HepG2 (cell line): ENCODE measurements at regions not wholly inside any gene's neighbourhood (a gene's known extent, or its start where the extent isn't known, plus 50 kb on each side); places are given as distances from the start of the nearest gene placed in this dataset.

ENCODE experiments used
- DPF2 ChIP-seq: sonication (generic); formaldehyde crosslinking; IDR thresholded peaks from 2 replicates; pipeline ENCODE4 v1.4.0; 2020; ENCODE audit warnings: mild to moderate bottlenecking, low read depth, missing genetic modification reagents, borderline replicate concordance
- KDM4B ChIP-seq: sonication (generic); formaldehyde crosslinking; IDR thresholded peaks from 2 replicates; pipeline ENCODE4 v1.4.0; 2020; ENCODE audit warnings: missing genetic modification reagents
- NAIF1 ChIP-seq: sonication (generic); formaldehyde crosslinking; IDR thresholded peaks from 2 replicates; pipeline ENCODE4 v1.5.0; 2020; ENCODE audit warnings: mild to moderate bottlenecking, missing genetic modification reagents, borderline replicate concordance
- POLR2AphosphoS5 ChIP-seq: IDR thresholded peaks from 2 replicates; pipeline ENCODE4 v1.6.1; 2012; ENCODE audit warnings: low read depth, low read length
- U2AF2 ChIP-seq: fragments of 200-400 bp; formaldehyde crosslinking; IDR thresholded peaks from 2 replicates; pipeline ENCODE4 v1.6.1; 2017; ENCODE audit warnings: low read depth, mild to moderate bottlenecking, low read length
- ZBTB4 ChIP-seq: sonication (generic); formaldehyde crosslinking; IDR thresholded peaks from 2 replicates; pipeline ENCODE4 v1.4.0; 2020; ENCODE audit warnings: missing genetic modification reagents, mild to moderate bottlenecking, borderline replicate concordance
- ZFP41 ChIP-seq: sonication (generic); formaldehyde crosslinking; IDR thresholded peaks from 2 replicates; pipeline ENCODE4 v1.4.0; 2020; ENCODE audit warnings: mild to moderate bottlenecking, missing genetic modification reagents, borderline replicate concordance
- ZNF234 ChIP-seq: sonication (generic); formaldehyde crosslinking; conservative IDR thresholded peaks from 2 replicates; pipeline ENCODE4 v1.5.1; 2020; ENCODE audit warnings: mild to moderate bottlenecking, missing genetic modification reagents
- ZNF552 ChIP-seq: sonication (generic); formaldehyde crosslinking; IDR thresholded peaks from 2 replicates; pipeline ENCODE4 v1.9.0; 2022; ENCODE audit warnings: missing genetic modification reagents, mild to moderate bottlenecking, borderline replicate concordance
- ZNF567 ChIP-seq: sonication (generic); formaldehyde crosslinking; IDR thresholded peaks from 2 replicates; pipeline ENCODE4 v1.8.1; 2023; ENCODE audit warnings: mild to moderate bottlenecking, missing genetic modification reagents, borderline replicate concordance
- ZNF766 ChIP-seq: sonication (generic); formaldehyde crosslinking; IDR thresholded peaks from 2 replicates; pipeline ENCODE4 v1.5.0; 2020; ENCODE audit warnings: missing genetic modification reagents, borderline replicate concordance
- ZNF781 ChIP-seq: sonication (generic); formaldehyde crosslinking; IDR thresholded peaks from 2 replicates; pipeline ENCODE4 v1.5.1; 2020; ENCODE audit warnings: borderline replicate concordance, mild to moderate bottlenecking, missing genetic modification reagents; ENCODE audit errors: not compliant biosample characterization
- ZSCAN21 ChIP-seq: sonication (generic); formaldehyde crosslinking; IDR thresholded peaks from 2 replicates; pipeline ENCODE4 v1.8.0; 2022; ENCODE audit warnings: mild to moderate bottlenecking, missing genetic modification reagents, moderate library complexity, borderline replicate concordance
- ZSCAN25 ChIP-seq: sonication (generic); formaldehyde crosslinking; IDR thresholded peaks from 2 replicates; pipeline ENCODE4 v1.8.0; 2022; ENCODE audit warnings: mild to moderate bottlenecking, missing genetic modification reagents

- no peak for TF ChIP-seq ZNF567 (CRISPR knock-in tag)
- no peak for TF ChIP-seq KDM4B
- TF ChIP-seq U2AF2 = no peak
- TF ChIP-seq ZFP41 (CRISPR knock-in tag) = no peak
- no peak for TF ChIP-seq ZNF766 (CRISPR knock-in tag)
- TF ChIP-seq POLR2AphosphoS5 = no peak
- no peak for TF ChIP-seq DPF2 (CRISPR knock-in tag)
- no peak for TF ChIP-seq ZNF781
- TF ChIP-seq ZSCAN21 (CRISPR knock-in tag) = no peak
- TF ChIP-seq ZBTB4 (CRISPR knock-in tag) = no peak
- TF ChIP-seq ZNF552 (CRISPR knock-in tag) = no peak
- no peak for TF ChIP-seq ZNF234
- no peak for TF ChIP-seq NAIF1 (CRISPR knock-in tag)
- no peak for TF ChIP-seq ZSCAN25 (CRISPR knock-in tag)
These were observed 175.6 kb upstream of the NREP start (continued) for GRCh38 chr5:111932628-111933027.
